ENCODE measurements at regions not wholly inside any gene's neighbourhood (a gene's known extent, or its start where the extent isn't known, plus 50 kb on each side); places are given as distances from the start of the nearest gene placed in this dataset.

GRCh38 chr18:8972116-8972515 lies 130.4 kb upstream of the NDUFV2 start:
- POLR2A ChIA-PET: no interaction called here
- Histone ChIP-seq H3K4me3 (ENCODE audit: low read depth, low read length) (no peak overlapping the region), H3K36me3 (ENCODE audit: control insufficient read depth, insufficient read depth, low read length) (no peaks in the 10 kb centered on the region), H3K27me3 (ENCODE audit: control insufficient read depth, insufficient read depth, low read length) (no peaks in the 10 kb centered on the region)
- DNase-seq (ENCODE audit: low read depth): no peak
- TF ChIP-seq, protein P1, sequence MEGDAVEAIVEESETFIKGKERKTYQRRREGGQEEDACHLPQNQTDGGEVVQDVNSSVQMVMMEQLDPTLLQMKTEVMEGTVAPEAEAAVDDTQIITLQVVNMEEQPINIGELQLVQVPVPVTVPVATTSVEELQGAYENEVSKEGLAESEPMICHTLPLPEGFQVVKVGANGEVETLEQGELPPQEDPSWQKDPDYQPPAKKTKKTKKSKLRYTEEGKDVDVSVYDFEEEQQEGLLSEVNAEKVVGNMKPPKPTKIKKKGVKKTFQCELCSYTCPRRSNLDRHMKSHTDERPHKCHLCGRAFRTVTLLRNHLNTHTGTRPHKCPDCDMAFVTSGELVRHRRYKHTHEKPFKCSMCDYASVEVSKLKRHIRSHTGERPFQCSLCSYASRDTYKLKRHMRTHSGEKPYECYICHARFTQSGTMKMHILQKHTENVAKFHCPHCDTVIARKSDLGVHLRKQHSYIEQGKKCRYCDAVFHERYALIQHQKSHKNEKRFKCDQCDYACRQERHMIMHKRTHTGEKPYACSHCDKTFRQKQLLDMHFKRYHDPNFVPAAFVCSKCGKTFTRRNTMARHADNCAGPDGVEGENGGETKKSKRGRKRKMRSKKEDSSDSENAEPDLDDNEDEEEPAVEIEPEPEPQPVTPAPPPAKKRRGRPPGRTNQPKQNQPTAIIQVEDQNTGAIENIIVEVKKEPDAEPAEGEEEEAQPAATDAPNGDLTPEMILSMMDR (IDR thresholded peaks at IDR 0.05; ENCODE audit: insufficient read depth, low read depth, low read length): no peak
- CTCF ChIA-PET: interaction anchor here (3.1 to 3.9 kb wide), 2 partner anchors 10 to 23 kb away, joined by 14 to 15 read pairs; no protein-coding TSS in a partner anchor

DNA sequence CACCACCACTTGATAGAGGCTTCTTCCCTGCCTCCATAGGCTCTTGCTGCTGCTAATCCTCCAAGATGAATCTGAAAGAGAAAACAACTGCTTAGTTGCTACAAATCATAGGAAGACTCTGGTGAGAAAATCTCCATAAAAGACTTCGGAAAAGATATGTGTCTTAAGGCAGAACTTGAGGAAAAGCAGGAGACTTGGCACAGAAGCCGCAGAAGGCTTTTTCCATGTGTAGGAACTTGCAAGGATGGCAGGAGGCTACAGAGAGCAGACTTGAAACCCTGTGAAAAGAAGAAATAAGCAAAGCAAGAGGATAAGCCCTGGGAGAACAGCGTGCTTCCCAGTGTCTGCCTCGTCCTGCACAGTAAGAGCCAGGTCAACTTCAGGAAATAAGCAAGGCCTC lies 128.2 kb upstream of the NDUFV2 start:
- CTCF ChIA-PET: no interaction called here
- TF ChIP-seq, protein P1 (IDR thresholded peaks at IDR 0.05; ENCODE audit: insufficient read depth, low read depth, low read length): no peak
- POLR2A ChIA-PET: no interaction called here

GRCh38 chr18:8974696-8975095 lies 127.8 kb upstream of the NDUFV2 start:
- TF ChIP-seq, protein P1 (IDR thresholded peaks at IDR 0.05; ENCODE audit: insufficient read depth, low read depth, low read length): no peak
- H3K4me3 ChIP-seq (ENCODE audit: low read depth, low read length): no peak overlapping the region
- CTCF ChIA-PET: no interaction called here
- DNase-seq (ENCODE audit: low read depth): no peak
- POLR2A ChIA-PET: no interaction called here
- no peaks in the 10 kb centered on the region for H3K27me3 ChIP-seq (ENCODE audit: control insufficient read depth, insufficient read depth, low read length)
- H3K36me3 ChIP-seq (ENCODE audit: control insufficient read depth, insufficient read depth, low read length): no peaks in the 10 kb centered on the region

More for the DNA sequence above, 128.2 kb upstream of the NDUFV2 start:
- DNase-seq (ENCODE audit: low read depth): no peak
- H3K36me3 ChIP-seq (ENCODE audit: control insufficient read depth, insufficient read depth, low read length): no peaks in the 10 kb centered on the region
- H3K4me3 ChIP-seq (ENCODE audit: low read depth, low read length): no peak overlapping the region
- H3K27me3 ChIP-seq (ENCODE audit: control insufficient read depth, insufficient read depth, low read length): no peaks in the 10 kb centered on the region

- CTCF ChIA-PET: no interaction called here
- POLR2A ChIA-PET: no interaction called here
- no peaks in the 10 kb centered on the region for H3K36me3 ChIP-seq (ENCODE audit: control insufficient read depth, insufficient read depth, low read length)
- no peaks in the 10 kb centered on the region for H3K27me3 ChIP-seq (ENCODE audit: control insufficient read depth, insufficient read depth, low read length)
- TF ChIP-seq, protein P1 (IDR thresholded peaks at IDR 0.05; ENCODE audit: insufficient read depth, low read depth, low read length): no peak
- no peak for DNase-seq (ENCODE audit: low read depth)
- H3K4me3 ChIP-seq (ENCODE audit: low read depth, low read length): no peak overlapping the region
These were observed 126.9 kb upstream of the NDUFV2 start for GRCh38 chr18:8975624-8976023.

GRCh38 chr18:8976606-8977005 lies 125.9 kb upstream of the NDUFV2 start:
- TF ChIP-seq, protein P1 (IDR thresholded peaks at IDR 0.05; ENCODE audit: insufficient read depth, low read depth, low read length): no peak
- ChIA-PET CTCF (no interaction called here), POLR2A (no interaction called here)
- Histone ChIP-seq H3K27me3 (ENCODE audit: control insufficient read depth, insufficient read depth, low read length) (no peaks in the 10 kb centered on the region), H3K36me3 (ENCODE audit: control insufficient read depth, insufficient read depth, low read length) (no peaks in the 10 kb centered on the region), H3K4me3 (ENCODE audit: low read depth, low read length) (no peak overlapping the region)
- no peak for DNase-seq (ENCODE audit: low read depth)

Measured in BJ (cell line).